T-helper 9 cell (primary cell): ENCODE measurements at regions not wholly inside any gene's neighbourhood (a gene's known extent, or its start where the extent isn't known, plus 50 kb on each side); places are given as distances from the start of the nearest gene placed in this dataset.
"Not testable (repeated sequence)": the region's sequence is repeated elsewhere in the genome, so short reads cannot be mapped to it uniquely, and the experiment has no call there.

ENCODE experiments used
- DNase-seq: peaks from one replicate; pipeline ENCODE4 v3.0.0-alpha.2; 2020

GRCh38 chr2:113337809-113338208 is 59.1 kb upstream of the PAX8 start:
- DNase-seq: no peak

- not testable (repeated sequence) for DNase-seq
Observed at GRCh38 chr2:113336040-113336439, 57.3 kb upstream of the PAX8 start.

GRCh38 chr2:113334147-113334546 is 55.4 kb upstream of the PAX8 start:
- DNase-seq: no peak

- DNase-seq: not testable (repeated sequence)
Observed at GRCh38 chr2:113333735-113334134, 55.0 kb upstream of the PAX8 start.

- DNase-seq: not testable (repeated sequence)
Observed at GRCh38 chr2:113330060-113330767, 51.5 kb upstream of the PAX8 start.

- DNase-seq: not testable (repeated sequence)
Observed at GRCh38 chr2:113328973-113329372, 50.3 kb upstream of the PAX8 start.

GRCh38 chr2:113328572-113328971 is 49.9 kb upstream of the PAX8 start:
- not testable (repeated sequence) for DNase-seq
